PC-9 (cell line): ENCODE measurements at regions not wholly inside any gene's neighbourhood (a gene's known extent, or its start where the extent isn't known, plus 50 kb on each side); places are given as distances from the start of the nearest gene placed in this dataset.

Source experiments
- EZH2 ChIP-seq: fragments of 200-600 bp; sonication (generic); IDR thresholded peaks from 2 replicates; pipeline ENCODE4 v1.8.0; 2017; ENCODE audit warnings: antibody characterized with exemption, low read depth
- TF ChIP-seq, protein P1 (sequence below): fragments of 200-600 bp; sonication (generic); conservative IDR thresholded peaks from 2 replicates; pipeline ENCODE4 v1.6.1; 2017; ENCODE audit warnings: mixed run types, antibody characterized with exemption, mild to moderate bottlenecking, moderate library complexity

DNA sequence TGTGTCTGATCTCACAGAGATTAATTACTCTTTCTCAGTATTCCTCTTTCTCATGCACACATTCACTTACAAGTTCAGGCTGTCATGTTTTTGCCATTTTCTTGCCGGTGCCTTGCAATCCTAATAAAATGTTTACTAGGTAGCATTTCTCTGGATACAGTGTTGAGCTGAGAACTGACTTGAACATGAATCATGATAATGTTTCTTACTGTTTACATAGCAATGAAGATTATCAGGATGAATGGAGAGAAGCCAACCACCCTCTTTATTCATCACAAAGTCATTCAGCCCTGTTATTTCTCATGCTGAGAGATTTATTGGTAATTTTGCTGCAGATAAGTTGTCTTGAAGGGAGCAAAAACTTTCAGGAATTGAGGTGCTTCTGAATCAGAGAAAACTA, 185.5 kb upstream of the ECI2 start:
- TF ChIP-seq, protein P1, sequence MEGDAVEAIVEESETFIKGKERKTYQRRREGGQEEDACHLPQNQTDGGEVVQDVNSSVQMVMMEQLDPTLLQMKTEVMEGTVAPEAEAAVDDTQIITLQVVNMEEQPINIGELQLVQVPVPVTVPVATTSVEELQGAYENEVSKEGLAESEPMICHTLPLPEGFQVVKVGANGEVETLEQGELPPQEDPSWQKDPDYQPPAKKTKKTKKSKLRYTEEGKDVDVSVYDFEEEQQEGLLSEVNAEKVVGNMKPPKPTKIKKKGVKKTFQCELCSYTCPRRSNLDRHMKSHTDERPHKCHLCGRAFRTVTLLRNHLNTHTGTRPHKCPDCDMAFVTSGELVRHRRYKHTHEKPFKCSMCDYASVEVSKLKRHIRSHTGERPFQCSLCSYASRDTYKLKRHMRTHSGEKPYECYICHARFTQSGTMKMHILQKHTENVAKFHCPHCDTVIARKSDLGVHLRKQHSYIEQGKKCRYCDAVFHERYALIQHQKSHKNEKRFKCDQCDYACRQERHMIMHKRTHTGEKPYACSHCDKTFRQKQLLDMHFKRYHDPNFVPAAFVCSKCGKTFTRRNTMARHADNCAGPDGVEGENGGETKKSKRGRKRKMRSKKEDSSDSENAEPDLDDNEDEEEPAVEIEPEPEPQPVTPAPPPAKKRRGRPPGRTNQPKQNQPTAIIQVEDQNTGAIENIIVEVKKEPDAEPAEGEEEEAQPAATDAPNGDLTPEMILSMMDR = no peak
- no peak for TF ChIP-seq EZH2
